GM12875 (cell line): ENCODE measurements at regions not wholly inside any gene's neighbourhood (a gene's known extent, or its start where the extent isn't known, plus 50 kb on each side); places are given as distances from the start of the nearest gene placed in this dataset.

Experiments
- H3K4me3 ChIP-seq: one replicate; pipeline ENCODE4 v1.5.1; 2011; ENCODE audit warnings: low read depth, low read length, control low read depth
- TF ChIP-seq, protein P1 (sequence below): IDR thresholded peaks from 2 replicates; pipeline ENCODE4 v1.5.1; 2011; ENCODE audit warnings: low read depth, mild to moderate bottlenecking, control low read depth, inconsistent platforms, low read length, moderate library complexity, borderline replicate concordance; ENCODE audit not compliant: insufficient read depth

GRCh38 chr13:34547929-34548328 lies 394.1 kb upstream of the NBEA start:
- no peak overlapping the region for H3K4me3 ChIP-seq
- TF ChIP-seq, protein P1, sequence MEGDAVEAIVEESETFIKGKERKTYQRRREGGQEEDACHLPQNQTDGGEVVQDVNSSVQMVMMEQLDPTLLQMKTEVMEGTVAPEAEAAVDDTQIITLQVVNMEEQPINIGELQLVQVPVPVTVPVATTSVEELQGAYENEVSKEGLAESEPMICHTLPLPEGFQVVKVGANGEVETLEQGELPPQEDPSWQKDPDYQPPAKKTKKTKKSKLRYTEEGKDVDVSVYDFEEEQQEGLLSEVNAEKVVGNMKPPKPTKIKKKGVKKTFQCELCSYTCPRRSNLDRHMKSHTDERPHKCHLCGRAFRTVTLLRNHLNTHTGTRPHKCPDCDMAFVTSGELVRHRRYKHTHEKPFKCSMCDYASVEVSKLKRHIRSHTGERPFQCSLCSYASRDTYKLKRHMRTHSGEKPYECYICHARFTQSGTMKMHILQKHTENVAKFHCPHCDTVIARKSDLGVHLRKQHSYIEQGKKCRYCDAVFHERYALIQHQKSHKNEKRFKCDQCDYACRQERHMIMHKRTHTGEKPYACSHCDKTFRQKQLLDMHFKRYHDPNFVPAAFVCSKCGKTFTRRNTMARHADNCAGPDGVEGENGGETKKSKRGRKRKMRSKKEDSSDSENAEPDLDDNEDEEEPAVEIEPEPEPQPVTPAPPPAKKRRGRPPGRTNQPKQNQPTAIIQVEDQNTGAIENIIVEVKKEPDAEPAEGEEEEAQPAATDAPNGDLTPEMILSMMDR = no peak

GRCh38 chr13:34553376-34553775 lies 388.7 kb upstream of the NBEA start:
- no peak overlapping the region for H3K4me3 ChIP-seq
- TF ChIP-seq, protein P1 = no peak

GRCh38 chr13:34555988-34556387 lies 386.1 kb upstream of the NBEA start:
- no peak overlapping the region for H3K4me3 ChIP-seq
- TF ChIP-seq, protein P1 = no peak

- no peak overlapping the region for H3K4me3 ChIP-seq
- TF ChIP-seq, protein P1 = no peak
These were observed 381.0 kb upstream of the NBEA start for GRCh38 chr13:34561033-34561432.

DNA sequence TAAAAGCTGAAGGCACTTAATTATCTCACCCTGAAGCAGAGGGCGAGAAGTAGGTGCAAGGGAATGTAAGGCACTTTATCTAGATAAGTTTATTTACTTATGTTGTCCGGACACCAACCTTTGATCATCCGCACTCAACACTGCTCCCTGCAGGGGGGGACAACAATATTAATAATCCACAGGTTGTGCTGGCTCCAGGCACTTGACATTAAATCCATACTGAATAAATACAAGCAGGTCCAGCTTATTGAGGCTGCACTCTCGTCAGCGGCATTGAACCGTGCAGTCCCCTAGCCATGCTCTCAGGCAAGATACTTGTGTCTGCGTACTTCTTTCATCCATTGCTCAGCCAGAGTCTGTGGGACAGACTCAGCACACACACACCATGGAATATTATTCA lies 374.5 kb upstream of the NBEA start:
- TF ChIP-seq, protein P1 = no peak
- H3K4me3 ChIP-seq = no peak overlapping the region

GRCh38 chr13:34570698-34571353 lies 371.2 kb upstream of the NBEA start:
- TF ChIP-seq, protein P1 = no peak
- H3K4me3 ChIP-seq = no peak overlapping the region

DNA sequence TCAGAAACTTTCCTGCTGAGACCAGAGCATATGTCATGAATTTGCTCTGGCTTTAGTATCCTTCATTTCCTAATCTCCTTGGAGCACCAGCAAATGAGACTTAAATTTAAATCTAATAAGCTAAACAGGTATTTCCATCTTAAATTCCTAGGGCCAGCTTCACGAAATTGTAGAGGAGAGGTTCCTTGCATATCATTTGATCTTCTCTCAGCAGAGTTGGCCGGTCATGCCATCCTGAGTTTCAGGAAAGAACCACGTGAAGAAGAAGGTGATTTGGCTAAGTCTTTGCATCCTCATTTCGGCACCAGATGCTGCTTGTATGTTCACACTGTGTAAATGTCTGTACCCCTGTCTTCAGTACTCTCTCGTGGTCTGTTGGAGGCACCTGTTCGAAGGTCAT lies 370.4 kb upstream of the NBEA start:
- H3K4me3 ChIP-seq = no peak overlapping the region
- TF ChIP-seq, protein P1 = no peak
